ENCODE measurements at regions not wholly inside any gene's neighbourhood (a gene's known extent, or its start where the extent isn't known, plus 50 kb on each side); places are given as distances from the start of the nearest gene placed in this dataset.

GRCh38 chr10:106032450-106033002 is 1132.0 kb downstream of the SORCS1 start:
- TF ChIP-seq SUZ12 (IDR thresholded peaks at IDR 0.05; ENCODE audit: extremely low read depth, insufficient read depth, insufficient read length) (no peak), YY1 (IDR thresholded peaks at IDR 0.05; ENCODE audit: insufficient read depth, insufficient read length) (no peak)

Measured in NT2/D1 (cell line).